Panc1 (cell line): ENCODE measurements at regions not wholly inside any gene's neighbourhood (a gene's known extent, or its start where the extent isn't known, plus 50 kb on each side); places are given as distances from the start of the nearest gene placed in this dataset.

Experiments used
- CTCF ChIP-seq: fragments of 450-650 bp; IDR thresholded peaks from 2 replicates; pipeline ENCODE4 v1.5.1; 2017; ENCODE audit warnings: mild to moderate bottlenecking
- POLR2AphosphoS5 ChIP-seq: IDR thresholded peaks from 2 replicates; pipeline ENCODE4 v1.6.1; 2012; ENCODE audit warnings: mild to moderate bottlenecking, low read depth, low read length, moderate library complexity
- REST ChIP-seq, 2 experiments: IDR thresholded peaks; 2 replicates each; pipeline ENCODE4 v1.6.1; 2011 to 2012; ENCODE audit warnings: low read depth in 2 of 2, control low read depth in 1 of 2, low read length in 1 of 2, mild to moderate bottlenecking in 1 of 2, moderate library complexity in 1 of 2; ENCODE audit not compliant: insufficient read depth in 1 of 2
- SIN3A ChIP-seq: IDR thresholded peaks from 2 replicates; pipeline ENCODE4 v1.6.1; 2012; ENCODE audit warnings: low read depth, mild to moderate bottlenecking, low read length, moderate library complexity, borderline replicate concordance; ENCODE audit not compliant: insufficient read depth
- TCF7L2 ChIP-seq: IDR thresholded peaks from 2 replicates; pipeline ENCODE4 v1.6.1; 2011; ENCODE audit warnings: mild to moderate bottlenecking, low read depth, low read length, inconsistent platforms

- TF ChIP-seq POLR2AphosphoS5 (no peak), CTCF (no peak), REST (IDR thresholded peaks at IDR 0.05; ENCODE audit: insufficient read depth in 1 of 2, low read depth in 2 of 2, low read length in 1 of 2) (no peak), TCF7L2 (no peak), SIN3A (no peak)
These were observed 310.2 kb upstream of the FIGN start for GRCh38 chr2:164046040-164046439.
